Left lung (tissue), 4 donors: ENCODE measurements at regions not wholly inside any gene's neighbourhood (a gene's known extent, or its start where the extent isn't known, plus 50 kb on each side); places are given as distances from the start of the nearest gene placed in this dataset.

Experiments used
- ATAC-seq: fragments of 200-7000 bp; cut with Tn5 transposase; one replicate; pipeline ENCODE4 v1.9.1; 2020; ENCODE audit warnings: moderate library complexity
- DNase-seq, 4 donors: peaks; one replicate each; pipeline ENCODE4 v3.0.0-alpha.2; 2013 to 2020
- H3K27ac ChIP-seq, 2 donors: fragments of 200-600 bp; sonication (generic) in 1 of 2; one replicate each; pipeline versions ENCODE4 v1.5.0 to v1.8.0; 2020 to 2021
- H3K27me3 ChIP-seq, 2 donors: fragments of 200-600 bp; sonication (generic) in 1 of 2; one replicate each; pipeline versions ENCODE4 v1.5.0 to v1.8.0; 2020 to 2021
- H3K36me3 ChIP-seq, 2 donors: fragments of 200-600 bp; sonication (generic) in 1 of 2; one replicate each; pipeline versions ENCODE4 v1.5.0 to v1.8.0; 2020 to 2021
- H3K4me1 ChIP-seq, 2 donors: fragments of 200-600 bp; one replicate each; pipeline ENCODE4 v1.8.0; 2021
- H3K4me3 ChIP-seq, 2 donors: fragments of 200-600 bp; sonication (generic) in 1 of 2; one replicate each; pipeline versions ENCODE4 v1.5.0 to v1.8.0; 2020 to 2021; ENCODE audit warnings: mild to moderate bottlenecking in 1 of 2
- H3K9me3 ChIP-seq, 2 donors: fragments of 200-600 bp; sonication (generic) in 1 of 2; one replicate each; pipeline versions ENCODE4 v1.5.0 to v1.8.0; 2020 to 2021
- intact Hi-C, 2 donors: fragments of 100-400 bp; cut with DNase I; formaldehyde crosslinking; loops; one replicate each; pipeline versions ENCODE4 v1.11.2 to v1.14.2; 2022
- TF ChIP-seq, protein P1 (sequence below), 2 donors: fragments of 200-600 bp; sonication (generic) in 1 of 2; IDR thresholded peaks; one replicate each; pipeline versions ENCODE4 v1.5.0 to v1.8.0; 2021; ENCODE audit warnings: antibody characterized with exemption in 2 of 2
- donor health status: DM: no; HTN: yes; CAD: no.
- donor health status: DM: no; HTN: no; CAD: no.

DNA sequence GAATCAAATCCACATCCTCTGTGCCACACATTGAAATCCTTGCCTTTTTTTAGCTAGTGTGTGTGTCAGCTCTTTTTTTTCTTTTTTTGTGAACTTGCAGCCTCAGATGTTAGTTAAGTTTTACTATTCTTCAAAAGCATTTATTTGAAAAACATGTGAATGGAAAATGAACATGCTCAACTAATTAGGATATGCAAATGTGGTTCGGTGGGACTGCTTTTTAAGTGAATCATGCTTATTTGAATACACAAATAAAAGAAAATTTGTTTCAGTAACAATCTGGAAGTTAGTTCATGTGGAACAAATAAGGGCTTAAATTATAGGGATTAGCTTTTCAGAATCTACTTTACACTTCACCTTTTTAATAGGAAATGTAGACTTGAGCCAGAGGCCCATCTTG, 751.5 kb upstream of the FAM241A start:
- Histone ChIP-seq H3K36me3 (no peaks in the 10 kb centered on the region), H3K4me1 (no peaks in the 10 kb centered on the region), H3K4me3 (no peak overlapping the region), H3K27ac (no peak overlapping the region), H3K27me3 (no peaks in the 10 kb centered on the region), H3K9me3 (no peaks in the 10 kb centered on the region)
- no peak for DNase-seq
- TF ChIP-seq, protein P1, sequence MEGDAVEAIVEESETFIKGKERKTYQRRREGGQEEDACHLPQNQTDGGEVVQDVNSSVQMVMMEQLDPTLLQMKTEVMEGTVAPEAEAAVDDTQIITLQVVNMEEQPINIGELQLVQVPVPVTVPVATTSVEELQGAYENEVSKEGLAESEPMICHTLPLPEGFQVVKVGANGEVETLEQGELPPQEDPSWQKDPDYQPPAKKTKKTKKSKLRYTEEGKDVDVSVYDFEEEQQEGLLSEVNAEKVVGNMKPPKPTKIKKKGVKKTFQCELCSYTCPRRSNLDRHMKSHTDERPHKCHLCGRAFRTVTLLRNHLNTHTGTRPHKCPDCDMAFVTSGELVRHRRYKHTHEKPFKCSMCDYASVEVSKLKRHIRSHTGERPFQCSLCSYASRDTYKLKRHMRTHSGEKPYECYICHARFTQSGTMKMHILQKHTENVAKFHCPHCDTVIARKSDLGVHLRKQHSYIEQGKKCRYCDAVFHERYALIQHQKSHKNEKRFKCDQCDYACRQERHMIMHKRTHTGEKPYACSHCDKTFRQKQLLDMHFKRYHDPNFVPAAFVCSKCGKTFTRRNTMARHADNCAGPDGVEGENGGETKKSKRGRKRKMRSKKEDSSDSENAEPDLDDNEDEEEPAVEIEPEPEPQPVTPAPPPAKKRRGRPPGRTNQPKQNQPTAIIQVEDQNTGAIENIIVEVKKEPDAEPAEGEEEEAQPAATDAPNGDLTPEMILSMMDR (IDR thresholded peaks at IDR 0.05), result no peak
- intact Hi-C loops, result no loop called here
- ATAC-seq, result no peak

DNA sequence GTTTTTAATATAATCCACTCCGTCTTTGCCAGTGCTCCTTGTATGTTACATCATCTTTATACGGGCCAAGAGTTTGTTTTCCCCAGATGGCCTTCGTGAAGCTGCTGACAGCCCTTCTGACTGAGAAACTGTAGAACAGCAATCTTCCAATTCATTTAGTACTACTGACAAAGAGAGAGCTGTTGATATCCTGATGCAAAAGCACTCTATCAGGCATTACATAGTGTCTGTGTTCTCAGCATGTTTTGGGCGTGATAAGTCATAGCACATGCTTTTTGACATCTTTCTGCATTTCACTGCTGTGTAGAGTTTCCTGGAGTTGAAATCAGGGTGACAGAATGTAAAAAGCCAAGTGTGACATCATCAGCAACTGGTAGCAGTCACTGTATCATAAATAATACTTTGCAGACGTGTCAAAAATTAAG, 746.3 kb upstream of the FAM241A start:
- Histone ChIP-seq H3K4me3 (no peak overlapping the region), H3K4me1 (no peaks in the 10 kb centered on the region), H3K36me3 (no peaks in the 10 kb centered on the region), H3K27me3 (no peaks in the 10 kb centered on the region), H3K27ac (no peak overlapping the region), H3K9me3 (no peaks in the 10 kb centered on the region)
- TF ChIP-seq, protein P1 (IDR thresholded peaks at IDR 0.05), result no peak
- intact Hi-C loops, result no loop called here
- ATAC-seq, result no peak
- DNase-seq, result peak in 2 of 4 donors; percentile 26 to 33

DNA sequence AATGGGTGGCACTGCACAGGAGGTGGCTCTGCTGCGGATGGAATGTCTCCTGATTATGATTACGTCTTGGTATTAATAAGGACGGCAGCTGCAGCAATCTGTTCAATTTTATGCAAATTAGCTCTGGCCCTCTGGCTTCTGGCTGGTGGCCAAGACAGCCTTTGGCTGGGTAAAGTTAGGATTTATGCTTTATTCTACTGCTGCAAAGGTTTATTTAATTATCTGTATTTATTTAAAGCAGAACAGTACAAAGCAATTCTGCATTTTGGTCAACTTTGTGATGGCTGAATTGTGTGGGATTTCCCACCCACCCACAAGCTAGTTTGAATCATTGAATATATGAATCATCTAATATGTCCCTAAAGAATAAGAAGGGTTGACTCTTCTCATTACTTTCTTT, 745.6 kb upstream of the FAM241A start:
- Histone ChIP-seq H3K27me3 (no peaks in the 10 kb centered on the region), H3K4me1 (no peaks in the 10 kb centered on the region), H3K36me3 (no peaks in the 10 kb centered on the region), H3K4me3 (no peak overlapping the region), H3K27ac (no peak overlapping the region), H3K9me3 (no peaks in the 10 kb centered on the region)
- DNase-seq (peak in 1 of 4 donors; percentile 19), ATAC-seq (no peak)
- intact Hi-C loops, result no loop called here
- TF ChIP-seq, protein P1 (IDR thresholded peaks at IDR 0.05), result no peak

DNA sequence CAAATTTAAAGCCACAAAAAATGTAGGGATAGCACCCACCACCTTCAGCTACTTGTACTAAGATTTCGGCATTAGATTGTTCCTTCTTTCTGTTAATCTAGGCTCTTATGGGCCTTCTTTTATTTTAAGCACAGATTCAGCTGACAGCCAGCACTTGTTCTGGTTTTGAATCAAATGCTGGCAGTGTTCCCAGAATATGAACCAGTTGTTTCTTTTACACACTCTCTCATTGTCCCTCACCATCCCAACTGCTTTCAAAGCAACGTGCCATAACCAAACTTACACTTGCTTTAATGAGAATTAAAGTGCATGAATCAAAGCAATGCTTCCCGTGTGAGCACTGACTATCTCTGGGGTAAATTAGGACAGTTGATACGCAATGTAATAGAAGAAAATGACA, 744.5 kb upstream of the FAM241A start:
- Histone ChIP-seq H3K36me3 (no peaks in the 10 kb centered on the region), H3K27me3 (no peaks in the 10 kb centered on the region), H3K27ac (no peak overlapping the region), H3K4me1 (no peaks in the 10 kb centered on the region), H3K9me3 (no peaks in the 10 kb centered on the region), H3K4me3 (no peak overlapping the region)
- DNase-seq (peak in 2 of 4 donors; percentile 49 to 60), ATAC-seq (no peak)
- intact Hi-C loops, result no loop called here
- TF ChIP-seq, protein P1 (IDR thresholded peaks at IDR 0.05), result no peak

DNA sequence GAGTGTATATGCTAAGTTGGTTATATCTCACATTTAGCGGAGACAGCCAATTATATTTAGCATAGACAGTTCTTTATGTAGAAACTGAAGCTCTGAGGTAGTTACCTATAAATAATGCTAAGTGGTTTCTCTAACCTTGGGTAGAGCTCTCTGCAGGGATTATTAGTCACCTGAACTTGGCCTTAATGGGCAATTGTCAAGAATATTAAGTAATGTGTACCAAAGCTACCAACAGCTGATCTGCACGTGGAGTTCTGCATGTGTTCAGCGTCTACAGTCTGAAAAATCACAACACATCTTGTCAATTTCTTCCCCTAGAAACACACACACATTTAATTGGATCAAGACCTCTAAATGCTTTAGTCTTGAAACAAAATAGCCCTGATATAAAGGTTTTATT, 740.6 kb upstream of the FAM241A start:
- no peaks in the 10 kb centered on the region for H3K27me3 ChIP-seq
- no peaks in the 10 kb centered on the region for H3K4me1 ChIP-seq
- no peak overlapping the region for H3K27ac ChIP-seq
- TF ChIP-seq, protein P1 (IDR thresholded peaks at IDR 0.05), result no peak
- ATAC-seq (no peak), DNase-seq (no peak)
- H3K9me3 ChIP-seq, result peaks cover 0 to 8% of the 10 kb centered on the region in 2 donors
- H3K36me3 ChIP-seq, result no peaks in the 10 kb centered on the region
- no peak overlapping the region for H3K4me3 ChIP-seq
- intact Hi-C loops, result no loop called here
